H9 (cell line): ENCODE measurements at regions not wholly inside any gene's neighbourhood (a gene's known extent, or its start where the extent isn't known, plus 50 kb on each side); places are given as distances from the start of the nearest gene placed in this dataset.

Experiments used
- DNase-seq: peaks from one replicate; pipeline ENCODE4 v3.0.0-alpha.2; 2017
- H2AFZ ChIP-seq: one replicate; pipeline ENCODE4 v1.6.1; 2013; ENCODE audit warnings: mild to moderate bottlenecking, low read length, control low read depth, moderate library complexity
- H2AK5ac ChIP-seq: 2 replicates; pipeline ENCODE4 v1.6.1; 2013; ENCODE audit warnings: low read length, control low read depth, mixed read lengths; ENCODE audit not compliant: insufficient read length
- H2BK120ac ChIP-seq: one replicate; pipeline ENCODE4 v1.6.1; 2013; ENCODE audit warnings: low read depth, mild to moderate bottlenecking, low read length, control low read depth, inconsistent platforms; ENCODE audit not compliant: poor library complexity, severe bottlenecking
- H2BK12ac ChIP-seq: 2 replicates; pipeline ENCODE4 v1.6.1; 2013; ENCODE audit warnings: low read length, control low read depth, mixed read lengths, low read depth; ENCODE audit not compliant: insufficient read length
- H2BK15ac ChIP-seq: 2 replicates; pipeline ENCODE4 v1.6.1; 2013; ENCODE audit warnings: low read depth, low read length, control low read depth
- H2BK20ac ChIP-seq: one replicate; pipeline ENCODE4 v1.6.1; 2013; ENCODE audit warnings: low read depth, mild to moderate bottlenecking, low read length, control low read depth, inconsistent platforms; ENCODE audit not compliant: poor library complexity, severe bottlenecking
- H2BK5ac ChIP-seq: 2 replicates; pipeline ENCODE4 v1.6.1; 2013; ENCODE audit warnings: low read length, control low read depth, mixed read lengths; ENCODE audit not compliant: insufficient read length
- H3K14ac ChIP-seq: 2 replicates; pipeline ENCODE4 v1.6.1; 2013; ENCODE audit warnings: low read length, control low read depth; ENCODE audit not compliant: insufficient read depth
- H3K18ac ChIP-seq: 2 replicates; pipeline ENCODE4 v1.6.1; 2013; ENCODE audit warnings: low read depth, mild to moderate bottlenecking, mixed read lengths, low read length, control low read depth; ENCODE audit not compliant: insufficient read length
- H3K23ac ChIP-seq: 2 replicates; pipeline ENCODE4 v1.6.1; 2013; ENCODE audit warnings: low read length, control low read depth, mixed read lengths, low read depth; ENCODE audit not compliant: insufficient read length
- H3K23me2 ChIP-seq: 2 replicates; pipeline ENCODE4 v1.6.1; 2013; ENCODE audit warnings: low read depth, mild to moderate bottlenecking, mixed read lengths, low read length, control low read depth; ENCODE audit not compliant: insufficient read length, poor library complexity, severe bottlenecking
- H3K27ac ChIP-seq: 2 replicates; pipeline ENCODE4 v1.5.1; 2013; ENCODE audit warnings: low read length, control low read depth, mixed read lengths, low read depth; ENCODE audit not compliant: insufficient read length
- H3K27me3 ChIP-seq: 2 replicates; pipeline ENCODE4 v1.6.1; 2013; ENCODE audit warnings: low read length, control low read depth, inconsistent platforms; ENCODE audit not compliant: insufficient read depth
- H3K4ac ChIP-seq: 2 replicates; pipeline ENCODE4 v1.6.1; 2013; ENCODE audit warnings: low read depth, mild to moderate bottlenecking, control low read depth, inconsistent platforms, low read length, moderate library complexity
- H3K4me1 ChIP-seq: 2 replicates; pipeline ENCODE4 v1.6.1; 2013; ENCODE audit warnings: low read length, control low read depth, inconsistent platforms; ENCODE audit not compliant: insufficient read depth
- H3K4me2 ChIP-seq: 2 replicates; pipeline ENCODE4 v1.6.1; 2013; ENCODE audit warnings: low read length, control low read depth, mixed read lengths; ENCODE audit not compliant: insufficient read length, insufficient read depth
- H3K56ac ChIP-seq: 2 replicates; pipeline ENCODE4 v1.6.1; 2013; ENCODE audit warnings: low read depth, mild to moderate bottlenecking, mixed read lengths, low read length, control low read depth; ENCODE audit not compliant: insufficient read length
- H3K79me1 ChIP-seq: 2 replicates; pipeline ENCODE4 v1.6.1; 2013; ENCODE audit warnings: low read depth, mild to moderate bottlenecking, moderate library complexity, low read length, control low read depth, inconsistent platforms; ENCODE audit not compliant: insufficient read depth, poor library complexity, severe bottlenecking
- H3K79me2 ChIP-seq: 2 replicates; pipeline ENCODE4 v1.6.1; 2013; ENCODE audit warnings: low read length, control low read depth, inconsistent platforms; ENCODE audit not compliant: insufficient read depth
- H3K9ac ChIP-seq: 2 replicates; pipeline ENCODE4 v1.6.1; 2013; ENCODE audit warnings: low read length, control low read depth, mixed read lengths; ENCODE audit not compliant: insufficient read length; ENCODE audit errors: extremely low read depth
- H3K9me3 ChIP-seq: one replicate; pipeline ENCODE4 v1.6.1; 2013; ENCODE audit warnings: low read depth, low read length, inconsistent platforms; ENCODE audit not compliant: control insufficient read depth
- H3T11ph ChIP-seq: one replicate; pipeline ENCODE4 v1.6.1; 2013; ENCODE audit warnings: mild to moderate bottlenecking, low read length, control low read depth, inconsistent platforms
- H4K20me1 ChIP-seq: one replicate; pipeline ENCODE4 v1.6.1; 2013; ENCODE audit not compliant: control insufficient read depth, insufficient read length, insufficient read depth
- H4K5ac ChIP-seq: 2 replicates; pipeline ENCODE4 v1.6.1; 2013; ENCODE audit warnings: low read depth, mild to moderate bottlenecking, mixed read lengths, low read length, control low read depth; ENCODE audit not compliant: insufficient read length
- H4K8ac ChIP-seq: replicated peaks from 2 replicates; pipeline ENCODE4 v1.6.1; 2013; ENCODE audit warnings: low read length, control low read depth, mixed read lengths, low read depth; ENCODE audit not compliant: insufficient read length
- H4K91ac ChIP-seq: 2 replicates; pipeline ENCODE4 v1.6.1; 2013; ENCODE audit warnings: low read depth, mild to moderate bottlenecking, moderate library complexity, mixed read lengths, low read length, control low read depth; ENCODE audit not compliant: insufficient read length
- H3K27ac Mint-ChIP-seq, 3 experiments: 2 replicates in 2 of 3; 3 replicates in 1 of 3; pipeline ENCODE4 v1.8.0; 2020 to 2021; ENCODE audit warnings: mixed read lengths in 3 of 3, mild to moderate bottlenecking in 1 of 3, moderate library complexity in 1 of 3
- H3K27me3 Mint-ChIP-seq: 2 replicates; pipeline ENCODE4 v1.8.0; 2021; ENCODE audit warnings: low read depth, mild to moderate bottlenecking, moderate library complexity, mixed read lengths
- H3K36me3 Mint-ChIP-seq, 3 experiments: 2 replicates in 2 of 3; 3 replicates in 1 of 3; pipeline ENCODE4 v1.8.0; 2020 to 2021; ENCODE audit warnings: low read depth in 3 of 3, mixed read lengths in 3 of 3; ENCODE audit not compliant: insufficient read depth in 1 of 3
- H3K4me1 Mint-ChIP-seq, 2 experiments: 2 replicates each; pipeline ENCODE4 v1.8.0; 2020; ENCODE audit warnings: mixed read lengths in 2 of 2
- H3K4me3 Mint-ChIP-seq, 2 experiments: 2 replicates in 1 of 2; 3 replicates in 1 of 2; pipeline ENCODE4 v1.8.0; 2020 to 2021; ENCODE audit warnings: mild to moderate bottlenecking in 2 of 2, mixed read lengths in 2 of 2, moderate library complexity in 1 of 2
- H3K9me3 Mint-ChIP-seq, 2 experiments: 2 replicates in 1 of 2; 3 replicates in 1 of 2; pipeline ENCODE4 v1.8.0; 2020; ENCODE audit warnings: mild to moderate bottlenecking in 2 of 2, mixed read lengths in 2 of 2, moderate library complexity in 1 of 2
- CTCF ChIP-seq: fragments of 200-600 bp; sonication (generic); conservative IDR thresholded peaks from 3 replicates; pipeline ENCODE4 v1.8.0; 2021; ENCODE audit warnings: antibody characterized with exemption, mild to moderate bottlenecking

DNA sequence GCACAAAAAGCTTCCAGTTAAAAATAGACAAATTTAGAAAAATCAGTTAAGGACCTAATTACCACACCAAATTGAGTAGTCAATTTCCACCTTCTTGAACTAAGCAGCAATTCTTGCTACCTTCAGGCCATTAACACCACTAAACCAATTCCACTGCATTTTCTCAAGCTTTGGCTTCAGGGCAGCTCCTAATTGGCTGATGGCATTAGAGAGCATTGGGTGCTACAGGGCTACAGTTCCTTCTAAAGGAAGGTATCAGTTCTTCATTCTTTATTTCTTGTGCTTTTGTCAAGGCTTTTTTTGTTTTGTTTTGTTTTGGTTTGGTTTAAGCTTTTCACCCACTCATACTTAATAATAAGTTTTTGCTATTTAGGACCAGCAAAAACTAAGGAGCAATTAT, 90.2 kb upstream of the FAM241A start:
- no peaks in the 10 kb centered on the region for H3K9me3 Mint-ChIP-seq
- Histone ChIP-seq H3K27me3 (no peaks in the 10 kb centered on the region), H3K23me2 (no peaks in the 10 kb centered on the region), H4K8ac (no peak overlapping the region), H3K23ac (no peak overlapping the region), H3K4ac (no peak overlapping the region), H2BK5ac (no peak overlapping the region), H3K9me3 (no peaks in the 10 kb centered on the region), H3K79me2 (no peaks in the 10 kb centered on the region), H4K5ac (no peak overlapping the region), H2BK120ac (no peak overlapping the region), H3K14ac (no peak overlapping the region), H3K18ac (no peak overlapping the region), H2BK12ac (no peak overlapping the region), H3K79me1 (no peaks in the 10 kb centered on the region), H3K27ac (no peak overlapping the region), H2BK20ac (no peak overlapping the region), H3K56ac (no peak overlapping the region), H2AK5ac (no peak overlapping the region), H2AFZ (no peak overlapping the region), H3K4me1 (no peaks in the 10 kb centered on the region), H4K20me1 (no peaks in the 10 kb centered on the region), H3K9ac (no peak overlapping the region), H3K4me2 (no peak overlapping the region), H2BK15ac (no peak overlapping the region), H4K91ac (no peak overlapping the region), H3T11ph (no peak overlapping the region)
- H3K4me3 Mint-ChIP-seq, result no peak overlapping the region
- H3K27me3 Mint-ChIP-seq, result no peaks in the 10 kb centered on the region
- H3K36me3 Mint-ChIP-seq, result no peaks in the 10 kb centered on the region
- DNase-seq, result no peak
- peaks cover 6 to 7% of the 10 kb centered on the region in 2 experiments for H3K4me1 Mint-ChIP-seq
- no peak for TF ChIP-seq CTCF
- no peak overlapping the region for H3K27ac Mint-ChIP-seq
